ENCODE measurements at regions not wholly inside any gene's neighbourhood (a gene's known extent, or its start where the extent isn't known, plus 50 kb on each side); places are given as distances from the start of the nearest gene placed in this dataset.

DNA sequence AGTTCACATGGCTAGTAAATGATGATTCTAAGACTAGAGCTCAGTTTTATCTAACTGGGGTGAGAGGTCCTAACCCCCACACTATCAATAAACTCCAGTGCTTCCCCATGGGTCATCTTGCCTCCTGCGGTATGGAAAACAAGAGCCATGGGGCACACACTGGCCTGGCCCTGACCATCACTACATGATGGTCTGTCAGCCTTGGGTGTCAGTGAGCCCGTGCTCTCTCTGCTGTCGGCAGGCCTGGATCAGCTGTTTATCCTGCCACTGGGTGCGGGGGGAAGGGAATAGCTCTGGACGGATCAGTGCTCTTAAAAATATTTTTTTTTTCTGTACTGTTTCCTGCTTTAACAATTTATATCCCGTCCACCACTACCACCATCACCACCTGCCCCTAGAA lies 255.0 kb upstream of the ADGRL2 start:
- TF ChIP-seq, protein P1, sequence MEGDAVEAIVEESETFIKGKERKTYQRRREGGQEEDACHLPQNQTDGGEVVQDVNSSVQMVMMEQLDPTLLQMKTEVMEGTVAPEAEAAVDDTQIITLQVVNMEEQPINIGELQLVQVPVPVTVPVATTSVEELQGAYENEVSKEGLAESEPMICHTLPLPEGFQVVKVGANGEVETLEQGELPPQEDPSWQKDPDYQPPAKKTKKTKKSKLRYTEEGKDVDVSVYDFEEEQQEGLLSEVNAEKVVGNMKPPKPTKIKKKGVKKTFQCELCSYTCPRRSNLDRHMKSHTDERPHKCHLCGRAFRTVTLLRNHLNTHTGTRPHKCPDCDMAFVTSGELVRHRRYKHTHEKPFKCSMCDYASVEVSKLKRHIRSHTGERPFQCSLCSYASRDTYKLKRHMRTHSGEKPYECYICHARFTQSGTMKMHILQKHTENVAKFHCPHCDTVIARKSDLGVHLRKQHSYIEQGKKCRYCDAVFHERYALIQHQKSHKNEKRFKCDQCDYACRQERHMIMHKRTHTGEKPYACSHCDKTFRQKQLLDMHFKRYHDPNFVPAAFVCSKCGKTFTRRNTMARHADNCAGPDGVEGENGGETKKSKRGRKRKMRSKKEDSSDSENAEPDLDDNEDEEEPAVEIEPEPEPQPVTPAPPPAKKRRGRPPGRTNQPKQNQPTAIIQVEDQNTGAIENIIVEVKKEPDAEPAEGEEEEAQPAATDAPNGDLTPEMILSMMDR (IDR thresholded peaks at IDR 0.05; ENCODE audit: poor library complexity, severe bottlenecking) = no peak
- TF ChIP-seq, protein P2, sequence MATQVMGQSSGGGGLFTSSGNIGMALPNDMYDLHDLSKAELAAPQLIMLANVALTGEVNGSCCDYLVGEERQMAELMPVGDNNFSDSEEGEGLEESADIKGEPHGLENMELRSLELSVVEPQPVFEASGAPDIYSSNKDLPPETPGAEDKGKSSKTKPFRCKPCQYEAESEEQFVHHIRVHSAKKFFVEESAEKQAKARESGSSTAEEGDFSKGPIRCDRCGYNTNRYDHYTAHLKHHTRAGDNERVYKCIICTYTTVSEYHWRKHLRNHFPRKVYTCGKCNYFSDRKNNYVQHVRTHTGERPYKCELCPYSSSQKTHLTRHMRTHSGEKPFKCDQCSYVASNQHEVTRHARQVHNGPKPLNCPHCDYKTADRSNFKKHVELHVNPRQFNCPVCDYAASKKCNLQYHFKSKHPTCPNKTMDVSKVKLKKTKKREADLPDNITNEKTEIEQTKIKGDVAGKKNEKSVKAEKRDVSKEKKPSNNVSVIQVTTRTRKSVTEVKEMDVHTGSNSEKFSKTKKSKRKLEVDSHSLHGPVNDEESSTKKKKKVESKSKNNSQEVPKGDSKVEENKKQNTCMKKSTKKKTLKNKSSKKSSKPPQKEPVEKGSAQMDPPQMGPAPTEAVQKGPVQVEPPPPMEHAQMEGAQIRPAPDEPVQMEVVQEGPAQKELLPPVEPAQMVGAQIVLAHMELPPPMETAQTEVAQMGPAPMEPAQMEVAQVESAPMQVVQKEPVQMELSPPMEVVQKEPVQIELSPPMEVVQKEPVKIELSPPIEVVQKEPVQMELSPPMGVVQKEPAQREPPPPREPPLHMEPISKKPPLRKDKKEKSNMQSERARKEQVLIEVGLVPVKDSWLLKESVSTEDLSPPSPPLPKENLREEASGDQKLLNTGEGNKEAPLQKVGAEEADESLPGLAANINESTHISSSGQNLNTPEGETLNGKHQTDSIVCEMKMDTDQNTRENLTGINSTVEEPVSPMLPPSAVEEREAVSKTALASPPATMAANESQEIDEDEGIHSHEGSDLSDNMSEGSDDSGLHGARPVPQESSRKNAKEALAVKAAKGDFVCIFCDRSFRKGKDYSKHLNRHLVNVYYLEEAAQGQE (IDR thresholded peaks at IDR 0.05; ENCODE audit: borderline replicate concordance) = no peak
- no peak for TF ChIP-seq POLR2AphosphoS5 (IDR thresholded peaks at IDR 0.05)

Data from neural cell (in vitro differentiated cells).